Esophagus mucosa (tissue), 1 donor: ENCODE measurements at regions not wholly inside any gene's neighbourhood (a gene's known extent, or its start where the extent isn't known, plus 50 kb on each side); places are given as distances from the start of the nearest gene placed in this dataset.

Source experiments
- ATAC-seq: fragments of 200-7000 bp; cut with Tn5 transposase; one replicate; pipeline ENCODE4 v1.9.1; 2020
- donor health status: DM: yes; HTN: yes; CAD: no.

- ATAC-seq = no peak
These were observed 164.5 kb downstream of the PIK3R1 start for GRCh38 chr5:68380078-68380477.

- ATAC-seq = no peak
These were observed 165.5 kb downstream of the PIK3R1 start for GRCh38 chr5:68381060-68381459.

DNA sequence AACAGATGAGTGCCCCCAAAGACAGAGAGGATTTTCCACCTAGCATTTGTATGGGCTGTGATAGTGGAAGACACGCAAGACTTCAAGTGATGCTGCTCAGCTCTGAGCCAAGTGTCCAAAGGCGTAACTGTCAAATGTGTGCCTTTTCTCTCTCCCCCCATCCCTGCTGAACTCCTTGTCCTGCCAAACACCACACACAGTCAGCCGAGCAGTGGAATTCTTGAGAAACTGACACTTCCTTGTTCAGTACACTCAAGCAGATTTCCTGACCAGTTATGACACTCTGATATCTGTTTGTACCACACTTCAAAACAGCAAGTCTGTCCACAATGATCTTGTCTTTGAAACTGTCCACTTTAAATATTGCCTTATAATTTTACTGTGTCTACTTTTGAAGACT, 166.4 kb downstream of the PIK3R1 start:
- ATAC-seq = no peak

GRCh38 chr5:68382640-68383039, 167.1 kb downstream of the PIK3R1 start:
- ATAC-seq = peak; percentile 68

GRCh38 chr5:68383888-68384310, 168.3 kb downstream of the PIK3R1 start:
- no peak for ATAC-seq

DNA sequence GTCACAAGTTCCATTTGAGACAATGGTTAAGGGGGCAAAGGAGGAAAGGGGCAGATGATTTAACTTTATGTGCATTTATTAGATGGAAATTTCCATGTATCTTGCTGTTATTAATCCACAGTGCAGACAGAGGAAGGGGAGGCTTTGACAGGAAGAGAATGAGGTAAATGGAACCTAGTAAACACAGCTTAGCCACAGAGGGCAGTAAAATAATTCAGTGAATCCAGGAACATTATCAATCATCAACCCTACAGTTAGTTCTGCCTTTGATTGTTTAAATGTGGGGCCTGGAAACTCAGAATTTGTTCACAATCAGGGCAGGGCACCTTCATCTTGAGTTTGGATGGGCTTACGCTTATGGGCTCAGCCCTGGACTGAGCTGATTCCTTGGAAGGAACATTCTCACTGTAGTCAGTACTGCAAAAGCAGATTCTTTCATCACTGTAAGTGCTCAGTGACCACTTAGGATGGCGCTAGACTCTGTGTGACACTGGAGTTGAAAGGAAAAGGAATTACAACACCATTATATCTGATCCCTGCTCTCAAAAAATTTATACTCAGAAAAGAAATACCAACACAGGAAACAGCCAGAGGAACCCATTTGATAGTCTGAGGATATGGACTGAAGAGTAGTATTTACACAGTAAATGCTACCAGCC, 169.5 kb downstream of the PIK3R1 start:
- ATAC-seq = no peak

GRCh38 chr5:68385936-68386335, 170.4 kb downstream of the PIK3R1 start:
- no peak for ATAC-seq

GRCh38 chr5:68387074-68387796, 171.7 kb downstream of the PIK3R1 start:
- ATAC-seq = no peak

DNA sequence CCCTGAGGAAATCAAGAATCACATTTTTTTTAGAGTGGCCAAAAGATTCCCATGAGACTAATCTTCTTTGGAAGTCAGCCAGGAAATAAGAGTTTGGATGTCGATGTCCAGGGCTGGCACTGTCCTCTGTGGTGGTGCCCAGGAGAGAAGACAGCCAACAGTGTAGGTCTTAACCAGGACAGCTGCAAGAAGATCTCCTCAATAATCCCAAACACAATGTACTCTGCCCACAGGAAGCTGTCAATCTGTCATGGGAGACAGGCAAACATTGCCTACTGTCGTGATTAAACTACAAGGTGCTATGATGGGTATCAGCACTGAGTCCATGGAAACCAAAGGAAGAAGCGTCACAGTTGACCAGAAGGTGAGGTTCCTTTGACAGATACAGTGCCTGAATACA, 174.1 kb downstream of the PIK3R1 start:
- no peak for ATAC-seq

GRCh38 chr5:68392617-68393016, 177.1 kb downstream of the PIK3R1 start:
- ATAC-seq = no peak

DNA sequence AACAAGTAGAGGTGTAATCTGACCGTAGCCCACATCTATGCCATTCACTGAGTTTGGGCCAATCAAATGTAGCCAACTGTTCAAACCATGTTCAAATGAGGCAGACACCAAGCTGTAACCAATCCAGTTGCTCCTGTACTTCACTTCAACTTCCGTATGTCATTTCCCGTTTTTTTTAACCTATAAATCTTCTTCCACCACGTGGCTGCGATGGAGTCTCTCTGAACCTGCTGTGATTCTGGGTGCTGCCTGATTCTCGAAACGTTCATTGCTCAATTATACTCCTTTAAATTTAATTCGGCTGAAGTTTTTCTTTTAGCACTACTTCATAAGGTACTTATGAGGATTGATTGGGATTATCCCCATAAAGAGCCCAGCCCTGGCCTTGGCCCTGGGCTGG, 179.7 kb downstream of the PIK3R1 start:
- ATAC-seq = no peak

- ATAC-seq = no peak
These were observed 180.5 kb downstream of the PIK3R1 start for GRCh38 chr5:68395926-68396511.

GRCh38 chr5:68396722-68397121, 181.2 kb downstream of the PIK3R1 start:
- no peak for ATAC-seq

- ATAC-seq = no peak
These were observed 182.7 kb downstream of the PIK3R1 start for GRCh38 chr5:68398146-68398812.

DNA sequence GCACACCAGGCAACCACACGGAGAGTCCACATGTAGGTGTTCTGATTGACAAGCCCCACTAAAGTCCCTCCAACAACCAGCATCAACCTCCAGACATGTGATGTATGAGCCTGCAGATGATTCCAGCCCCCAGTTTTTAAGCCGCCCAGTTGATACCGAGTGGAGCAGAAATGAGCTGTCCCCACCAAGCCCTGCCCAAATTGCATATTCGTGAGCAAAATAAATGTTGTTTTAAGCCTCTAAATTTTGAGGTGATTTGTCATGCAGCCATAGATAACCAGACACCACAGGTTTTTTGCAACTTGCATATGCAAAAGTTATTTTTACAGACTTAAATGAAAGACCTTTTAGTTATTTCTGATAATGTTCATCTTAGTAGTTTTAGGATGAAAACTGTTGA, 187.7 kb downstream of the PIK3R1 start:
- no peak for ATAC-seq

- ATAC-seq = no peak
These were observed 188.7 kb downstream of the PIK3R1 start for GRCh38 chr5:68404246-68404645.

DNA sequence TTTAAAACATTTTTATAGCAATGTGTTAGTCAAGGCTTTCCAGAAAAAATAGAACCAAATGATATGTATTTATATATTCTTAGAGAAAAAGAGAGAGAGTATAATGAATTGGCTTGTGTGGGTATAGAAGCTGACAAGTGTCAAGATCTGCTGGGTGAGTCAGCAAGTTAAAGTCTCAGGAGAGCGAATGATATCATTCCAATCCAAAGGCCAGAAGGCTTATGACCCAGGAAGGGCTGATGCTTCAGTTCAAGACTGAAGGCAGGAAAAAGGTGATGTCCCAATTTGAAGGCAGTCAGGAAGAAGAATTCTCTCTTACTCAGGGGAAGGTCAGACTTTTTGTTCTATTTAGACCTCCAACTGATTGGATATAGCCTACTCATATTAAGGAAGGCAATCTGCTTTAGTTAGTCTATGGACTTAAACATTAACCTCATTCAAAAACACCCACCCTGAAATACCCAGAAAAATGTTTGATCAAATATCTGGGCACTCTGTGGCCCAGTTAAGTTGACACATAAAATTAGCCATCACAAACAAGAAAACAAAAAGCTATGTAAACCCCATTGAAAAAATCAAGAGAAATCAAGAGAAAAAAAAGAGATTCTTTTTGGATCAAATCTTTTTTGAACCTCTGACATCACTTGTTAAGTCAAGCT, 189.6 kb downstream of the PIK3R1 start:
- ATAC-seq = peak; percentile 72

- ATAC-seq = peak; percentile 34
These were observed 190.5 kb downstream of the PIK3R1 start for GRCh38 chr5:68405784-68406743.

DNA sequence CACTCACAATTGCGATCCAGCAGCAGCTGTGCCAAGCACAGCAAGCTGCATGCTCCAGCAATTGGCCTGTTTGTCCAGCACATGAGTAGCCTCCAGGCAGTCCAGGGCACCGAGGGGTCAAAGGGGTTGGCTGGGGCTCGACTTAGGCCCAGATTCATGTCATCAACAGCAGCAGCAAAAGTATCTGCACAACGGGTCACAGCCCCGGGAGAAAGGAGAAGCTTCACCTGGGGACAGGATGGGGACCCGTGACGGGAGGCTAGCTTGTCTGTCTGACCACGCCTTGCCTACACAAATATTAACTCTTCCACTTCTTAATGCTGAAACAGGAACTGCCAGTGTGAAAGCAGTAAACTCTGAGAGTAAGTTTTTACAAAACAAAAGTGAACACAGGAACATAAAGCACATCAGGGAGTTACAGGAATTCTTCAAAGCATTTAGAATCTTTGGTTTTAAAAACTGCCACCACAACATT, 191.2 kb downstream of the PIK3R1 start:
- ATAC-seq = peak; percentile 49

- no peak for ATAC-seq
These were observed 192.0 kb downstream of the PIK3R1 start for GRCh38 chr5:68407311-68408239.
